Umbilical cord (tissue), 1 donor: ENCODE measurements at regions not wholly inside any gene's neighbourhood (a gene's known extent, or its start where the extent isn't known, plus 50 kb on each side); places are given as distances from the start of the nearest gene placed in this dataset.
"Not testable (repeated sequence)": the region's sequence is repeated elsewhere in the genome, so short reads cannot be mapped to it uniquely, and the experiment has no call there.

Source experiments
- DNase-seq: peaks from one replicate; pipeline ENCODE4 v3.0.0-alpha.2; 2015; ENCODE audit warnings: low spot score

DNA sequence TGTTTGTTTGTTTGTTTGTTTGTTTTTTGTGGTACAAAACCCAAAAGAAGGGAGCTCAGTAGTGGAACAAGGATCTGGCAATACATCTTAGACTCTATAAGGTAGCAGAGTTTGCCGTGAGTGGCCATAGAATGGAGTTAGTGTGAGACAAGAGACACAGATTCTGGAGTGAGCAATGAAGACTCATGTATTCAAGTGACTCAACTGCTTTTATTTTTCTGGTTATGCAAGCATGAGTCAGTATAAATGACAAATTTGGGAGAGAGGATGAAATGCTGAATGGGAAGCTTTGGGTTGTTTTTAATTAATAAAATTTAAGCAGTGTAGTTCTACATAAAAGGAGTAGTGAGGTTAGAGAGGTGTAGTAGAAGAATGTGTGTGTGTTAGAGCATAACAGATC is 143.6 kb upstream of the ANO5 start:
- no peak for DNase-seq

DNA sequence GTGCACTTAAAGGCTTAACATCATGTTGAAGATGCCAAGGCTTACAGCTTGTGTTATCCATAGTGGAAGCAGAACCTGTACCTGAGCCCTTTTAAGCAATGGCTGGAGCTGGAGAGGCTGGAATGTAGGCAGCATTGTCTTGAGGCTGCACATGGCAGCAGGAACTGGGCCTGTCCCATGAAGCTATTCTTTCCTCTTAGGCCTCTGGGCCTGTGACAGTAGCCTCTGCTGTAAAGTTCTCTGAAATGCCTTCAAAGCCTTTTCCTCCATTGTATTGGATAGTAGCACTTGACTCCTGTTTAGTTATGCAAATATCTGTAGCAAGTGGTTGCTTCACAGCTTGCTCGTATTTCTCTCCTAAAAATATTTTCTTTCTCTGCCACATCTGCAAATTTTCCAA is 127.4 kb upstream of the ANO5 start:
- DNase-seq: no peak

DNA sequence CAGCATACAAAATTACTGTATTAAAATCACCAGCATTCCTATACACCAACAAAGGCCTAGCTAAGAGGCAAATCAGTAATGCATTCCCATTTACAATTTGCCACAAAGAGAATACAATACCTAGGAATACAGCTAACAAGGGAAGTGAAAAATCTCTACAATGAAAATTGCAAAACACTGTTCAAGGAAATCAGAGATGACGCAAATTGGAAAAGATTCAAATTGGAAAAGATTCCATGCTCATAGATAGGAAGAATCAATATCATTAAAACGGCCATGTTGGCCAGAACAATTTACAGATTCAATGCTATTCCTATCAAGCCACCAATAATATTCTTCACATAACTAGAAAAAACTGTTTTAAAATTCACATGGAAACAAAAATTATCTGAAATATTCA is 123.0 kb upstream of the ANO5 start:
- no peak for DNase-seq

DNA sequence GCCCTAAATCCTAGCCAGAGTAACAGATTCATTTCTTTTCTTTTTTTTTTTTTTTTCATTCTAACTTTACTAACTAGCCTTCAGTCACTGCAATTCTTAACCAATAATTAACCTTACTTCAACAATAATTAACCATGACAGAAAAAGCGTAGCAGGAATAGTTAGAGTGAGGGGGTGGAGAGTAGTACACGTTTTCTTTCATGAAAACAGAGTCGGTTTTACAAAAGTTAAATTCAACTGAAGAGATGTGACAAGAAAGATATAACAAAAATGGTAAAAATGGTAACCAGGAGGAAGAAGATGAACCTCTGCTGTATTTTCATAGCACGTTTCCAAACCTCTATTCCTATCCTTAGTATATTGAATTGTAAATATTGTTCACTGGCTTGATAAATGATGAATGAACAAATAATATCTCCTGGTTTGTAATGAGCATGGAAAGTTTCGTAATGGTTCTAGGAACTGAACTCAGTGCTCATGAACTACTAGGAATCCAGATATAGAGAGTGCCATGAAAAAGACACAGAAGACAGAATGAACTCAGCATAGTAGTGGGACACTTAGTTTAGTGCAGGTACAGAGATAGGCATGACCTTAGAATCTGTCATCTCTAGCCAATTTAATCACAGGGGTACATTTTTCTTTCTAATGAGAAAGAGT is 116.5 kb upstream of the ANO5 start:
- DNase-seq: no peak

DNA sequence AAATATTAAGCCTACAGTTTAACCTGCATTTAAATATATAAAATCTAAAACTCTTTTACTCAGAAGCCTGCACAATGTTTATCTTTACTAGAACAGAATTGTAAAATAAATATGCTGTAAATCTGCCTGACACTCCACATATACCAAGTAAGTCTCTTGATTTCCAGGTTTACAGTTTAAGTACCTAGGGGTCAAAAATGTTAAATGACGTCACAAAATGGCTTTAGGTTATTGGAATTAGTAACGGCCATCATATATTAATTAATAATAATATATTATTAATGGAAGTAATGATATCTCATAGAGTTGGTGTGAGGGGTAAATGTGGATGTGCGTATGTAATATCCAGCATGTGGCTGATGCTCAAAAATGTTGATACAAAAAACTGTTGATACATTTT is 114.8 kb upstream of the ANO5 start:
- no peak for DNase-seq

DNA sequence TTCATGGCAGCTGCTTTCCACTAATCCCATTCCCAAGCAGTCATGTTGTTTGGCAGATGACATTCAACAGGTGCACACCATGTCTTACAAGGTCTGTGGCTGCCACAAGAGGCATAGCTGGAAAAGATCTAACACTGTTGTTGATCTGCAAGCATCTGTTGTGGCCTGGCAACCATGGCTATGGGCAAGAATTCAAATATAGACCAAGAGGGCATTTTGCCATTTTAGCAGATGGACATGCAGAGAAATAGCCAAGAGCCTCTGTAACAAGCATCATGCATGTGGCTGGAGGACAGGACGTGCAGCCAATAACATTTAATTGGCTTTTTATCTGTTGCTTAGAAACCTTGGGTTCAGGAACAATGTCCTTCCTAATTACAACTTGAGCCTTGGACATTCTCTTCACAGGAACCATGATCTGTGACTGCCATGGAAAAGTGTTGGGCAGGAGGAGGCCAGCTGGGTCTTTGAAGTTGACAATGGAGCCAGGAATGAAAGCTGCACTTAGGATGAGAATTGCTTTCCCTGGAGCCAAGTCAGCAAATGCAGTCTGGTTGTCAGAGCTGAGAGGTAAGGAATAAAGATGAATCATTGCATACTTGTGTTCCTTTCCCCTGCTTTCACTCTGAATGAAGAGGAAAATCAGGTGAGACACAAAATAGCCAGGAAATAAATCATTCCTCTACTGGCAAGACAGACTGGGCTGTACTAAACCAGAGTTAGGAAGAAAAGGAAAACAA is 113.6 kb upstream of the ANO5 start:
- no peak for DNase-seq

DNA sequence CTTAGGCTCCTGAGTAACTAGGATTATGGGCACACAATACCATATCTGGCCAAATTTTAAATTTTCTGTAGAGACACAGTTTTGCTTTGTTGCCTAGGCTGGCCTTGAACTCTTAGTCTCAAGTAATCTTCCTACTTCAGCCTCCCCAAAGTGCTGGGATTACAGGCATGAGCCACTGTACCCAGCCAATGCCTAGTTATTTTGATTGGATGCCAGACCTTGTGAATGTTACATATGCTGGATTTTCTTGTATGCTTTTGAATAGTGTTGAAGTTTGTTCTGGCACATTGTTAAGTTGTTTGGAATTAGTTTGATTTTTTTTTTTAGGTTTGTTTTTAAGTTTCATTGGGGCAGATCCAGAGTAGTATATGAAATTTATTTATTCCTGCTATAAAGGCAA is 110.7 kb upstream of the ANO5 start:
- no peak for DNase-seq

DNA sequence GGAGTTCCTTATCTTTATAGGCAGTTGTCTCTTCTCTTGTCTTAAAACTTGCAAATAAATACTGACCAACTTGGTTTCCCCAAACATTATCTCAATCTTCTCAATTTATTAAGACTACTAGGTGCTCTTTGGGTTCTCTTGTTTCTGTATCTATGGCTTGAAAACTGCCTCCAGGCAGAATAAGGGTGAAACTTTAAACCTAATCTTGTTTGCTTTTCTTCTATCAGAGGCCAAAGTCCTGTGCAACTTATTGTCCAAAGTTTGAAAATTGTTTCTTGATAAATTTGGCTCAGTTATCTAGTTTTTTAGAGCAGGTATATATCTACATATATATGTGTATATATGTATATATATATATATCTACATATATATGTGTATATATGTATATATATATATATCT is 110.1 kb upstream of the ANO5 start:
- no peak for DNase-seq

DNA sequence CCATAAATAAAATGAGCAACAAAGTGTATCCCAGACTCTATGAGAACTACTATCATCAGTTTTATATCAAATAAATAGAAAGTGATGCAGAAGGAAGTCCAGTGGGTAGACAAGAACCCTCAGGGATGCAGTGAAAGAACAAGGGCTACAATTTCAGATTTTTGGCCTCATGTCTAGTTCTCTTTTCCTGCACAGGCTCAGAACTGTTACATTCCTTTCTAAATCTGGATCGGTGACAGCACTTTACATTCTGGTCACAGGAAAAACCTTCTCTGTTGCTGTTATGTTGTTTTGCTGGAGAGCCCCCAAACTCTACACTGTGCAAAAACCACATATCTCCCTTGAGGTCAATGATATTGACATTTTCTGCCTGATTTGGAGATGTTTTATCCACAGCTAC is 108.8 kb upstream of the ANO5 start:
- DNase-seq: no peak

DNA sequence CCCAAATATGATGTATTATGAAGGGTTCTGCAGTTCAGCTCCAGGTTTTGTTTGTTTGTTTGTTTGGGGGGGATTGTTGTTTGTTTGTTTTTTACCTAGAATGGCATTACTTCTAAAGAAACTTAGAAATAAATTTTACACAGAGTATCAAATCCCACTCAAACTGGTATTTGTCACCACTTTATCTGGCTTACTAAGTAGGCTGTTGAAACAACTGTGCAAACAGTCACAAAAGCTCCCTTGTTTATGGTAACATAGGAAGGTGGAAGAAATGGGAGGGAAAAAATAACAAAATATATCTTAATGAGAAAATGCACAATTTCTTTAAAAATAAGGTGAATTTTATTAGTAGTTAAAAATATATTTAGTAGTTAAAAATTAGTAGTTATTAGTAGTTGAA is 108.3 kb upstream of the ANO5 start:
- DNase-seq: no peak

DNA sequence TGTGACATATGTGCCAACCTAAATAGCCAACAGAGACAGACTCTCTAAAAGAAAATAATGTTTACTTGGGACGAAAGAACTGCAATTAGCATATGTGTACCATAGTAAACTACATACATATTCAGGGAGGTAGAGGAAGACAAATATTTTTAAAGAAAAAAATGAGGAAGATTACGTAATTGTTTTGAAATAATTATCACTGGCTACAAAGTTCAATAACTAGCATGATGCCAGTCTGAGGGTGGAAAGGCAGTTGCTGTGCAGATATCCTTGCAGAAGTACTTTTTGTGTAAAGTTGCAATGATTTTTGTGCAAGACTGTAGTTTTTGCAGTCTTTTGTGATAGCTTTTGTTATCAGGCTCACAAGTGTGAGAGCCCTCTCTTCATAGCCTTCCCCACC is 103.3 kb upstream of the ANO5 start:
- no peak for DNase-seq

DNA sequence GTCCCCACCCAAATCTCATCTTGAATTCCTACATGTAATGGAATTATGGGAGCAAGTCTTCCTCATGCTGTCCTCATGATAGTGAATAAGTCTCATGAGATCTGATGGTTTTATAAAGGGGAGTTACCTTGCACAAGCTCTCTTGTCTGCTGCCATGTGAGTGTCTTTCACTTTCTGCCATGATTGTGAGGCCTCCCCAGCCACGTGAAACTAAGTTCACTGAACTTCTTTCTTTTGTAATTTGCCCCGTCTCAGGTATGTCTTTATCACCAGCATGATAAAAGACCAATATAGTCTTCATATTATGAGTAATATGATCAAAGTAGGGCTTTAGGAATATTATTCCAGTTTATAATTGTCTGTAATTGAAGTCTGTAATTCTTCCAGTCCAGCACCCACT is 86.3 kb upstream of the ANO5 start:
- DNase-seq: no peak

DNA sequence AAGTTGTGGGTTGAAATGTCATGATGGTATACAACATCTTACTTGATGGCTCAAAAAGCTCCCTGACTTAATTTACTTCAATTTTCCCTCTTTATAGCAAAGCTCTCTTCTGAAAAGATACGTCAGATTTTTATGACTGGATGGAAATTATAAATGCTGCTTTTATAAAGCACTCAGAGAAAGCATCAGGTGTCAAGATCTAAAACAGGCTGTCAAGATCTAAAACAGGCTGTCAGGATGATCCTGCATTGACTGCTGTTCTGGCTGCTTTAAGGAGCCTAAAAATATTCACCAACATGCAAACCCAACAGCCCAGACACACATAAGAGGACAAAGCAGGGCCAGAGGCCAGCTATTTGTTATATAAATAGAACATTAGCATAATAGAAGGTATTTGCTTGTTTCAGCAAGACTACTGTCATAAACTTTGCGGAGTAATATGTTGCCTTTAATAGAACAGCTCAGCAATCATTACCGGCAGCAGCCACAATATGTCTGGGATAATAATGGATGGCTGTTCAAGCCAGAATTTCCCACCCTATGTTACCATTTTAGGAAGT is 77.3 kb upstream of the ANO5 start:
- DNase-seq: no peak

DNA sequence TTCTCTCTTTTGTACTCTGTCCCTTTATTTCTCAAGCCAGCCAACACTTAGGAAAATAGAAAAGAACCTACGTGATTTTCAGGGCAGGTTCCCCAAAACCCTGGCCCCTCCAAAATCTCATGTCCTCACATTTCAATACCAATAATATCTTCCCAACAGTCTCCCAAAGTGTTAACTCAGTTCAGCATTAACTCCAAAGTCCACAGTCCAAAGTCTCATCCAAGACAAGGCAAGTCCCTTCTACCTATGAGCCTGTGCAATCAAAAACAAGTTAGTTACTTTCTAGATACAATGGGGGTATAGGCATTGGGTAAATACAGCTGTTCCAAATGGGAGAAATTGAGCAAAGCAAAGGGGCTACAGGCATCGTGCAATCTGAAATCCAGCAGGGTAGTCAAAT is 64.9 kb upstream of the ANO5 start:
- not testable (repeated sequence) for DNase-seq

DNA sequence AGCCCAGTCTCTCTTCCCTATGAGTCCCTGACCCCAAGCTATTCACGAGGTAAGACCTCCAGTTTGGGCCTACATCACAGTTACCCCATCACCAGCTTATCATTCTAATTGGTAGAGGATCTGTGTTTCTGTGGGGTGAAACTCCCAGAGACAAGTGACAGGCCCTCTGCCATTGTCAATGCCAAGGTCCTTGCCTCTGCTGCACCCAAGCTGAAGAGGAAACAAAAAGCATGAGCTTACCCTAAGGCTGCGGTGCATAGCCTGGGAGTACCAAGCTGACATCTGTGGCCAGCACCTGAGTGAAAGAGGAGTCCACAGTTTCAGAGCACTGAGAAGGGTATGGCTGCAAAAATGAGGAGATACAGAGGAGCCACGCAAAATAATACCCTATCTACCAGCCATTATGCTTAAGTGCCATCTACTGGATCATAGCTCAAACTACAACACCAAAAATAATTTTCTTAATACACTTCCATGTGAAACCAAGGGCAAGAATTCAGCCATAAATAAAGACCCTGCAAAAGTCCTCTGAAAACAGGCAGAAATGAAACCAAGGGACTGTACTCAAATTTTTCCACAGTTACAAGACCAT is 62.3 kb upstream of the ANO5 start:
- DNase-seq: no peak

DNA sequence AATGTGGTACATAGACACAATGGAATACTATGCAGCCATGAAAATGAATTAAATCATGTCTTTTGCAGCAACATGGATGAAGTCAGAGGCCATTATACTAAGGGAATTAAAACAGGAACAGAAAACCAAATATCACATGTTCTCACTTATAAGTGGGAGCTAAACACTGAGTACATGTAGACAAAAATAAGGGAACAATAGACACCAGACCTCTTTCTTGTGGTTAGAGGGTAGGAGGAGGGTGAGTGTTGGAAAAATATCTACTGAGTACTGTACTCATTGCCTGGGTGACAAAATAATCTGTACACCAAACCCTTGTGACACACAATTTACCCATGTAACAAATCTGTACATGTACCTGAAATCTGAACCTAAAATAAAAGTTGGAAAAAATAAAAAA is 59.1 kb upstream of the ANO5 start:
- no peak for DNase-seq

DNA sequence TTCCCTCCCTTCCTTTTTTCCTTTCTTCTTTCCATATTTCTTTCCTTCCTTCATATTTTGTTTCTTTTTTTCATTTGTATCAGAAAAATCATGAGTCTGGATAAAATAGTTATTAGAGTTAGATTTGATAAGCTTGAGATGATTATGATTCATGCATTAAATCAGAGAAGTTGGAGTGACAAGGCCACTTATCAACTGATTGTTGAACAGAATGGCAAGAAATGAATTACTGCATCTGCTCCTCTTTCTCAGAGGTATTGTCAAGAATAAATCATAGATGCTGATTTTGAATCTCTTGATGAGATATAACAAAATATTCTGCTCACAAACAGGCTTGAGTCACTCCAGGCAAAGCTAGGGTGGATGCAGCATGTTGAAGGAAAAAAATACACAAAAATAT is 54.6 kb upstream of the ANO5 start:
- DNase-seq: no peak
